GM18499 (cell line): ENCODE measurements at regions not wholly inside any gene's neighbourhood (a gene's known extent, or its start where the extent isn't known, plus 50 kb on each side); places are given as distances from the start of the nearest gene placed in this dataset.
"Not testable (repeated sequence)": the region's sequence is repeated elsewhere in the genome, so short reads cannot be mapped to it uniquely, and the experiment has no call there.

ENCODE experiments used
- ATAC-seq: cut with Tn5 transposase; IDR thresholded peaks from one replicate; pipeline ENCODE4 v1.9.1; 2021; ENCODE audit warnings: moderate number of reproducible peaks; ENCODE audit not compliant: insufficient read depth, unreplicated experiment

- ATAC-seq = no peak
These were observed 355.5 kb downstream of the RAD51AP2 start for GRCh38 chr2:17162713-17163112.

- no peak for ATAC-seq
These were observed 357.6 kb downstream of the RAD51AP2 start for GRCh38 chr2:17160594-17160993.

DNA sequence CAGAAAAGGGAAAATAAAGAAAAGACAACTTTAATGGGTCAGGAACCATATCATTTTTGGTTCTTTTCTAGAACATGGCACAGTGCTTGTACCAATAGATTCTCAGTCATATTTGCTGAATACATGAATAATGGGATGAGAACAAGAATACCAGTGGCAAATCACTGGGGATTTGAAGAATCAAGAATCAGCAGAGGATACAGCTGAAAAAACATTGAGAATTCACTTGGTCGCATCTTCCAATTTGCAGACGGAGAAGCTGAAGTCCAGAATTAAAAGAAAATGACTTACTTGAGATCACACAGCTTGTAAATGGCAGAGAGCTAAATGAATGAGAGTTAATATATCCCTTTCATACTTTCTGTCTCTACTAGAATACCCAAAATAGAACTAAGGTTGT lies 362.2 kb downstream of the RAD51AP2 start:
- ATAC-seq = no peak

DNA sequence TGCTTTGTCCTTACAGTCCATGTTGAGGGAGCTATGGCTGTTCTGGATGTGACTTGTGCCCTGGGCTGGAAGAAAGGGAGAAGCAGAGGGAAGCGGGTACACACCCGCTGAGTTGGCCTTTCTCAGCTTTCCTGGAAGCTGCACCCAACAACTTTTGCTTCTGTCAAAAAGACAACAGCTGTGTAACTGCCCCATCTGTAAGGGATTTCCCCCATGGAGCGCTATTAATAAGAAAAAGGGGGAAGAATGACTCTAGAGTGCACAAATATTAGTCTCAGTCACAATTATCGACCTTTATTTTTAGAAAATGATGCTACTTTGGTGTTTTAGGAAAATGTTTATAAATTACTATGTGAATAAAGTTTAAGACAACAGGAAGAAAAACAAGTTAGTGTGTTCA lies 368.3 kb downstream of the RAD51AP2 start:
- no peak for ATAC-seq

DNA sequence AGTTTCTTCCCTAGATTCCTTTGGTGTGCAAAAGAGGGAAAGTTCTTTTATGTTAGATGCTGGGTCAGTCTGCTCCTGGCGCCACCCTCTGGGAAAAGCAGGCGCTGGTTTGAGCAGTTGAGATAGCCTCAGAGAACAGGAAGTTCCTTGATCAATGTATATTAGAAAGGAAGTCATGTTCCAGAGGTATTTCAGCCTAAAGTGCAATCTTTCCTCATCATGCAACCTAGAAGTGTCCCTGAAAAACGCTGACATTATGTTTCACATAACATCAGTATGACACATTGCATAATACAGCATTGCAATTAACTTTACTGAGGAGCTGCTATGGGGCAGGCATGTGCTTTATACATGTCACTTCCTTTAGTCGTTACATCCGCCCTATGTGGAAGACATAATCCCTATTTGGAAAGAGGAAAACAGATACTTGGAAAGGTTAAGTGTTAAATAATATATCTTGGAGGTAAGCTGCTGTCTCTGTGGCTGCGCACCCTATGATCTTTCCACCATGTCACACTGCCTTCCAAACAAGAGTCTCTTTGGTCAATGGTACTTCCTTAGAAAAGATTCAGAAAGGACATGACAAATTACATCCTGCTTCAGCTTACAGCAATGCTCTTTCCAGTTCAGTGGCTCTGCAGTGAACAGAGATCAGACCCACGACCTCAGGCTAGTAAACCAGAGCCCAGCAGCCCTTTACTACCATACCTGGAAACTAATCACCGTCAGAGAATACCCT lies 369.7 kb downstream of the RAD51AP2 start:
- ATAC-seq = no peak

DNA sequence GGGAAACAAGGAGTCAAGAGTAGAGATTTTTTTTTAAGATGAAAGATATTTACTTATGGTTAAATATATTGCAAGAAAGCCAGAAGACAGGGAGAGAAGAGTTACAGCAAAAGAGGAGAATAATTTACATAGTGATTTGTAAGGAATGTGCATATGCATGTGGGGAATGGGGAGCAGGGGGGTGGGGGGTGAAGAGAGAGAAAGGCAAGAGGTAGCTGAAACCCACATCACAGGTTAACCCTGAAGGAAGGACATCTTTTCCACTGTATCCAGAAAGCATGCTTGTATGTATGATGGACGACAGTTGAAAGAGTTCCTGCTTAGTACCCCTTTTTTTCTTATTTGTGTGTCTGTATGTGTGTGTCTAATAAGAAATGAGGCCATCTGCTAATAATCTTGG lies 371.9 kb downstream of the RAD51AP2 start:
- ATAC-seq = no peak

DNA sequence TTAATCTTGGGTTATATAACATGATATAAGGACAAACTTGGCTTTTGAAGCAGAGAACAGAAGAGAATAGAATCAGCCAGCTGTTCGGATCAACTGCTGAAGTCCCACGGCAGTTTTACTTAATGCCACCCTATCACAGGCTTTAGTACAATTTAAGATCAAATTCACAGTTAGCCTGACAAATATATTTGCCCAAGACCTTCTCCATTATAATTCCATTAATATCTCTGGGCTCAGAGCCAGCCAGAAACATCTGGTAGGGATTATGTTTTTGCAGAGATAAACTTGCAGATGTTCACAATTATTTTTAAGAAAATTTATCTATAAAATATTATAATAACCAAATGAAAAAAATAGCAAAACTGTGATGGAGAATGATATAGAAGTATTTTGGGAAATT lies 381.4 kb downstream of the RAD51AP2 start:
- ATAC-seq = no peak

GRCh38 chr2:17136231-17136630 lies 382.0 kb downstream of the RAD51AP2 start:
- ATAC-seq = no peak

DNA sequence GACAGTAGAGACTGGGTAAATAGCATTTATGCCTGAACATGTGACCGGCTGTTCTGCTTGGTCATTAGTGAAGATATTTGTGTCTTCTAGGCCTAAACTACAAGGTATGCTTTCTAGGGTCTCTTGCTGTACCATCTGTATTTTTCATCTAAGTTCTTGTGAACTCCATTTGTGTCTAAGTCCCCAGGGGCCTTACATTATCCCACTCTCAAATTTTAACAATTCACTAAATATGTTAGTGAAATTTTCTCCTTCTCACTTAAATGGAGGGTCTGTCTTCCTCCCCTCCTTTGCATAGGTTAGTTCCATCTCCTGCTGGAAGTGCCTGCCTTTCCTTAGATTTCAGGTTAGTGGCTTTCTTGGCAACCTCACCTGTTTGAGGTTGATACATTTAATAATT lies 382.6 kb downstream of the RAD51AP2 start:
- ATAC-seq = no peak

- no peak for ATAC-seq
These were observed 385.1 kb downstream of the RAD51AP2 start for GRCh38 chr2:17133052-17133671.

- not testable (repeated sequence) for ATAC-seq
These were observed 387.6 kb downstream of the RAD51AP2 start for GRCh38 chr2:17130627-17131026.

DNA sequence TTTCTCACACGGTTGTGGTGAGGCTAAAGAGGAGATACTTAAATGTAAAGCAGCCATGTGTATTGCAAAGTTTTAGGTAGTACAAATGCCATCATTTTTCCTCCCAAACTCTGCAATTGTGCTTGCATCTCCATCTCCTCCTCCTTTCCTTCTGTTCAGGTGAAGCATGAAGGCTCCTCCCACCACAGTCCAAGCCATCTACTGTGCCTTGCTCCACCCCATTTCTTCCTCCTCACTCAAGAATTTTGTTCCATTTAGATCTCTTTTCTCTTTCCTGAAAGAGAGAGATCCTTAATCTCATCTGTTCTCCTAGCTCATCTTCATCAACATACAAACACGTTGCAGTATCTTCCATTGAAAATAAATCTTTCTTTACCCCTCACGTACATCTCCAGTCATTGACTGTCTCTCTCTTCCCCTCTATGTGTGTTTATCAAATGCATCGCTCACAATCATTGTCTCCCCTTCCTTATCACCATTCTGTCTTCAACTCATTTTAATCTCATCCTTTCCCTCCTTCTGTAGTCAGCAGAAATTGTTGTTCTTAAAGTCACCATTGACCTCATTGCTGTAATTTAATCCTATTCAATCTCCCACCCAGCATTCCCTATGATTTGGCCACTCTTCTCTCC lies 392.1 kb downstream of the RAD51AP2 start:
- ATAC-seq = no peak

DNA sequence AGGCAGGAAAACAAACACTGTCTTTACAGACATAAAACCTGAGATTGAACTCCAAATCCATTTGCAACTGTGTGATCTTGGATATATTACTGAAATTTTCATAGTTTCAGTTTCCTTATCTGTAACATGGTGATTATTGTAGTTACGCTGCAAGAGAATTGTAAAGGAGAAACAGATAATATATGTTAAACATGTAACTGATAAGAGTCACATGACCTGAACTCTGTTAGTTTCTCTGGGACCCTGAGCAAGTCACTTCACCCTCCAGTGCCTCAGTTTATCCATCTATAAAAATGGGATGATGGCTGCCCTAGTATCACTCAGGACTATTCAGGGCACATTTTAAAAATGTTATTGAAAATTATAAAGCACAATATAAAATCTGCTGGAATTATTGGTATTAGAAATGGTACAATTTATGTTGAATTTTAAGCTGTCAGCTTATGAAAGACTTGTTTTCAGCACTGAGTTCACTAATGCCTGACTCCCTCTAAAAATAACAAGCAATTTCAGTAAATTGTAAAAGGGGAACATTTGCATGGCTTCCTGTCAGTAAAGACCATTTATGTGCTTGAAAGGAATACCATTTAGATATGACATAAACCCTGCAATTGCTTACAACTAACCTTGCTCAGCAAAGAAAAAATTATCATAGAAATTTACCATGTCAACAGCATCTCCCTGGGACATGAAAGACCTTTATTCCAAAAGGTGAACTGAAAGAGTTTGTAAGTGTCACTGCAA lies 393.5 kb downstream of the RAD51AP2 start:
- no peak for ATAC-seq

GRCh38 chr2:17122887-17123501 lies 395.2 kb downstream of the RAD51AP2 start:
- no peak for ATAC-seq

DNA sequence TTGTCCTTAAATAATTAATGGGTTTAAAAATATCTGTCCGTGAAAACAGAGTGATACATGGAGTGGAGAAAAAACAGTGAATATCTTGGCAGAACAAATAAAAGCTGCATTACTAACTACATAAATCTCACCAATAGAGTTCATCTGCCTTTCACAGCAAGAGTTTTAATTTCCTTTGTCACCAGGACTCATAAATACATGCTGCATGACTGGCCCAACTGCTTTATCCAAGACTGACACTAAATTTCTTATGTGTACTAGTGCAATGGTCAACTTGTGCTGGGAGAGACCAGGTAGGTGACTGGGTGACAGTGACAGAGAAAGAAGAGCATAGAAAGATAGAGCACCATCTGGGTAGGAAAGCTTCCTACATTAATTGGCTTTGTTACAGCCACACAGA lies 402.8 kb downstream of the RAD51AP2 start:
- no peak for ATAC-seq

DNA sequence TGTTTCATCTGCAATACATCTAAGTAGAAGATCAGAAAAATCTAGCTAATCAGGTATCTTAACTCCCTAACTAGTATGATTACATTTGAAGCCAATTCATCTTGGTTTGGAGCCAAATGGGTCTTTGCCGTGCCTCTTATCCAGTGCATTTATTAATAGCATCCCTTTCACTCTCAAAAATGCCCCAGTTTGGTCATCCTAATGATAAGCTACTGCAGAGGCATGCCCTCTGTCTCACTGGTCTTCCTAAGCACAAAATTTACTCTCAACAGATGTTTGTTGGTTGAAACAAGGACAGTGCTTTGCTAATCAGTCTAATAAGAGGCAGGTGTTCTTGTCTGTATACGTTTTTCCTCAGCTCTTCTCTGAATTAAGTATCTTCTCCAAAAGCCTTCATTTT lies 403.2 kb downstream of the RAD51AP2 start:
- no peak for ATAC-seq

DNA sequence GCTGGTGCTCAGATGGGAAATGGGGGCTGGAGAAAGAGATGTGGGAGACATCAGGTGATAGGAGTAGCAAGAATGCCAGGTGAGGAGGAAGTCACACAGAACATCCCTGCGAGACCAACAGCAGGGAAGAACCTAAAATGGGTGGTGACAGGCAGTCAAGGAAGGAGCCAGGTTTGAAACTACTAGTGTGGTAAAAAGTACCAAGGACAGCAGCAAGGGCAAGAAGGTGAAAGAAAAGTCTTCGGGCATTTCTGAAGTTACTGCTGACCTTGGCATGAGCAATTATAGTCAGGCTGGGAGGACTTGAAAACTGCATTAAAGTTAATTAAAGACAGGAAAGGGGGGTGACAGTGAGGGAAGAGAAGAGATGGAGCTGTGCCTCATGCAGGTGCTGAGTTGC lies 410.4 kb downstream of the RAD51AP2 start:
- no peak for ATAC-seq

- ATAC-seq = no peak
These were observed 411.1 kb downstream of the RAD51AP2 start for GRCh38 chr2:17107151-17107550.

DNA sequence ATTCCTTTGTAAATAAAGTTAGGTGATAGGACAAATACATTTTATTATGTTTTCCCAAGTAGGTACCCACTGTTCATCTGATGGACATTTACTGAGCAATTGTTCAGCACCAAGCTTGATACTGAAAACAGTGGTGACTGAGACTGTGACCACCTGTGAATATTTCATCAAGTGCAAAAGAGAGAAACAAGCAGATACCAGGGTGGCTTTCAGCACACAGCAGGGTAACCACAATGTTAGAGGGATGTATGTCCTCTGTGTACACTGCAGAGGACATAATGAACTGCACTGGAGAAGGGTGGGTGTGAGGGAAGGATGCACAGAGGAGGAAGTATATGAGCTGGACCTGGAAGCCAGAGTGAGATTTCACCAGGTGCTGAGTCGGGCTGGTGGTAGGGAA lies 411.8 kb downstream of the RAD51AP2 start:
- ATAC-seq = no peak

DNA sequence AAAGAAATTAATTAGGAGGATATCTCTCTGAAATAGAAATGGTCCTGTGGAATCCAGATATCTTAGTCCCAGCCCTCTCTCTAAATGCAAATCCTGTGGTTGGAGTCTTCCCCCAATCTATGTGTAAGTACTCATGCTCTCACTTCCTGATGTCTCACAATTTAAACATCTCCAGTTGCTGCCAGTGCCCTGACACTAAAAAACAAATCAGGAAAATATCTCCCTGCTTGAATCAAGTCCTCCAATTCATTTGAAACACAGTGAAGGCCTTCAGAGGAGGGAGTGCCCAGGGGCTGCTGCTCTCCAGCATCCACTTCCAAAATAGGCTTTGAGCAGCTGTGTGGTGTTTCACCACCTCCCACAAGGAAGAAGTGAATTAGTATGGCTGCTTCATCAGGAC lies 413.8 kb downstream of the RAD51AP2 start:
- peak; percentile 74 for ATAC-seq

- ATAC-seq = no peak
These were observed 416.6 kb downstream of the RAD51AP2 start for GRCh38 chr2:17101596-17101995.
